A549 (cell line): ENCODE measurements at regions not wholly inside any gene's neighbourhood (a gene's known extent, or its start where the extent isn't known, plus 50 kb on each side); places are given as distances from the start of the nearest gene placed in this dataset.

Source experiments
- ATAC-seq, 2 experiments: fragments of 200-7000 bp in 1 of 2; fragments of >200 bp in 1 of 2; cut with Nextera tagmentation in 1 of 2; cut with Tn5 transposase in 1 of 2; 3 replicates each; pipeline versions ENCODE4 v1.8.0 to v1.9.1; 2018 to 2020; ENCODE audit warnings: mild to moderate bottlenecking in 1 of 2, moderate library complexity in 1 of 2
- CTCF ChIA-PET: fragments of 300-600 bp; sonication (Branson Sonifier 250); formaldehyde crosslinking; extraction: SDS; loops from one replicate; lab custom pipeline; 2021; ENCODE audit warnings: antibody characterized with exemption, inconsistent platforms; lab: Yijun Ruan, JAX
- POLR2A ChIA-PET: fragments of 350-600 bp; formaldehyde crosslinking; extraction: SDS; loops from one replicate; lab custom pipeline; 2021; ENCODE audit warnings: antibody characterized with exemption, inconsistent platforms; lab: Yijun Ruan, JAX
- DNase-seq, 2 experiments: peaks; one replicate each; pipeline versions ENCODE4 v3.0.0 to v3.0.0-alpha.2; 2011 to 2016; ENCODE audit warnings: low read depth in 1 of 2, low spot score in 1 of 2
- FAIRE-seq: peaks from 2 replicates; lab custom pipeline; 2011; peaks lifted over from hg19 to GRCh38; lab: Jason Lieb, UNC
- H3K27ac ChIP-seq, 2 experiments: fragments of >200 bp; sonication (Bioruptor Twin); formaldehyde crosslinking; 3 replicates each; pipeline ENCODE4 v1.5.1; 2016 to 2017
- H3K4me1 ChIP-seq: fragments of >200 bp; sonication (Bioruptor Twin); formaldehyde crosslinking; 3 replicates; pipeline ENCODE4 v1.6.1; 2016
- H3K4me2 ChIP-seq: fragments of >200 bp; sonication (Bioruptor Twin); formaldehyde crosslinking; 3 replicates; pipeline ENCODE4 v1.6.1; 2016
- H3K4me3 ChIP-seq: fragments of >200 bp; sonication (Bioruptor Twin); formaldehyde crosslinking; 3 replicates; pipeline ENCODE4 v1.5.1; 2016
- H3K9me3 ChIP-seq: fragments of >200 bp; sonication (Bioruptor Twin); formaldehyde crosslinking; 3 replicates; pipeline ENCODE4 v1.6.1; 2016
- BCL3 ChIP-seq: fragments of >200 bp; sonication (Bioruptor Twin); formaldehyde crosslinking; IDR thresholded peaks from 3 replicates; pipeline ENCODE4 v1.6.1; 2016
- BHLHE40 ChIP-seq: IDR thresholded peaks from 2 replicates; pipeline ENCODE4 v1.6.1; 2012; ENCODE audit warnings: low read depth, low read length, inconsistent platforms
- CHD2 ChIP-seq: fragments of 150-350 bp; IDR thresholded peaks from 2 replicates; pipeline ENCODE4 v1.6.1; 2014; ENCODE audit warnings: low read length; ENCODE audit not compliant: partially characterized antibody
- ESRRA ChIP-seq: fragments of 150-350 bp; IDR thresholded peaks from 2 replicates; pipeline ENCODE4 v1.6.1; 2014; ENCODE audit warnings: mild to moderate bottlenecking, low read length, borderline replicate concordance
- HEYL ChIP-seq: fragments of 250-450 bp; sonication (Bioruptor Pico); IDR thresholded peaks from 2 replicates; pipeline ENCODE4 v1.8.0; 2021; ENCODE audit warnings: mild to moderate bottlenecking, moderate library complexity
- HOXA7 ChIP-seq: fragments of 250-450 bp; sonication (Bioruptor Pico); IDR thresholded peaks from 2 replicates; pipeline ENCODE4 v1.5.0; 2020; ENCODE audit warnings: mild to moderate bottlenecking, moderate library complexity
- KDM1A ChIP-seq: fragments of 200-600 bp; sonication (generic); IDR thresholded peaks from 2 replicates; pipeline ENCODE4 v1.6.1; 2016; ENCODE audit warnings: low read depth, mild to moderate bottlenecking
- KDM5A ChIP-seq: fragments of 200-600 bp; sonication (generic); IDR thresholded peaks from 2 replicates; pipeline ENCODE4 v1.6.1; 2016; ENCODE audit warnings: antibody characterized with exemption, mild to moderate bottlenecking
- MAX ChIP-seq: IDR thresholded peaks from 2 replicates; pipeline ENCODE4 v1.6.1; 2012
- NPAS2 ChIP-seq: fragments of 250-450 bp; sonication (Bioruptor Pico); IDR thresholded peaks from 2 replicates; pipeline ENCODE4 v1.8.0; 2022; ENCODE audit warnings: mild to moderate bottlenecking, moderate library complexity, borderline replicate concordance
- POLR2A ChIP-seq: IDR thresholded peaks from 2 replicates; pipeline ENCODE4 v1.6.1; 2012; ENCODE audit warnings: mild to moderate bottlenecking, low read length
- POLR2AphosphoS2 ChIP-seq: conservative IDR thresholded peaks from 2 replicates; pipeline ENCODE4 v1.6.1; 2012; ENCODE audit warnings: low read length, improper control_type of control experiment, inconsistent platforms
- RAD21 ChIP-seq, 2 experiments: fragments of >200 bp in 1 of 2; sonication (Bioruptor Twin) in 1 of 2; formaldehyde crosslinking in 1 of 2; IDR thresholded peaks in 1 of 2; conservative IDR thresholded peaks in 1 of 2; 2 replicates in 1 of 2; 3 replicates in 1 of 2; pipeline ENCODE4 v1.6.1; 2012 to 2018; ENCODE audit warnings: inconsistent platforms in 1 of 2
- RFX5 ChIP-seq: fragments of 450-650 bp; IDR thresholded peaks from 2 replicates; pipeline ENCODE4 v1.7.1; 2014; ENCODE audit warnings: antibody characterized with exemption, mild to moderate bottlenecking, moderate library complexity
- RNF2 ChIP-seq: fragments of 200-600 bp; sonication (generic); IDR thresholded peaks from 2 replicates; pipeline ENCODE4 v1.6.1; 2016; ENCODE audit warnings: low read depth, mild to moderate bottlenecking, antibody characterized with exemption, moderate library complexity, borderline replicate concordance
- SMC3 ChIP-seq: fragments of >200 bp; sonication (Bioruptor Twin); formaldehyde crosslinking; IDR thresholded peaks from 3 replicates; pipeline ENCODE4 v1.6.1; 2018; ENCODE audit warnings: inconsistent platforms
- TFCP2L1 ChIP-seq: fragments of 250-450 bp; sonication (Bioruptor Pico); IDR thresholded peaks from 2 replicates; pipeline ENCODE4 v1.5.0; 2021; ENCODE audit warnings: mild to moderate bottlenecking
- TP53 ChIP-seq: fragments of 250-450 bp; sonication (Bioruptor Pico); IDR thresholded peaks from 2 replicates; pipeline ENCODE4 v1.5.0; 2021; ENCODE audit warnings: mild to moderate bottlenecking, moderate library complexity
- USF2 ChIP-seq: fragments of 450-650 bp; IDR thresholded peaks from 2 replicates; pipeline ENCODE4 v1.6.1; 2014; ENCODE audit warnings: antibody characterized with exemption
- ZNF302 ChIP-seq: fragments of 250-450 bp; sonication (Bioruptor Pico); IDR thresholded peaks from 2 replicates; pipeline ENCODE4 v1.9.0; 2021; ENCODE audit warnings: inconsistent platforms, mild to moderate bottlenecking, moderate library complexity
- ZSCAN20 ChIP-seq: fragments of 250-450 bp; sonication (Bioruptor Pico); IDR thresholded peaks from 2 replicates; pipeline ENCODE4 v1.8.0; 2022; ENCODE audit warnings: mild to moderate bottlenecking, moderate library complexity
- WGBS: methylation state at CpG from one replicate; pipeline ENCODE4 v1.1.6; 2017; ENCODE audit errors: missing lambda C conversion rate; 5-methylcytosine and 5-hydroxymethylcytosine counted together

- Histone ChIP-seq H3K4me1 (no peaks in the 10 kb centered on the region), H3K4me3 (no peak overlapping the region), H3K4me2 (no peak overlapping the region), H3K27ac (no peak overlapping the region), H3K9me3 (no peaks in the 10 kb centered on the region)
- 57% methylated on average over 4 of the region's 4 CpGs for WGBS
- no peak for FAIRE-seq
- no peak for DNase-seq
- TF ChIP-seq KDM1A (no peak), BHLHE40 (no peak), TP53 (no peak), ESRRA (no peak), HEYL (CRISPR knock-in tag) (no peak), RFX5 (no peak), TFCP2L1 (CRISPR knock-in tag) (no peak), MAX (no peak)
- ChIA-PET CTCF (interaction anchor here (1.2 kb wide), 1 partner anchor 78 kb away, joined by 3 read pairs; no protein-coding TSS in a partner anchor), POLR2A (no interaction called here)
- ATAC-seq, result no peak
These were observed 1187.1 kb upstream of the EPHA6 start for GRCh38 chr3:95627293-95627692.

GRCh38 chr3:95627697-95628096 is 1186.7 kb upstream of the EPHA6 start:
- H3K4me1 ChIP-seq, result no peaks in the 10 kb centered on the region
- POLR2A ChIA-PET, result no interaction called here
- no peak overlapping the region for H3K4me2 ChIP-seq
- no peaks in the 10 kb centered on the region for H3K9me3 ChIP-seq
- no peak overlapping the region for H3K27ac ChIP-seq
- CTCF ChIA-PET, result interaction anchor here (1.2 kb wide), 1 partner anchor 78 kb away, joined by 3 read pairs; no protein-coding TSS in a partner anchor
- WGBS, result 27% methylated on average over 2 of the region's 2 CpGs
- ATAC-seq (no peak), DNase-seq (no peak), FAIRE-seq (no peak)
- no peak overlapping the region for H3K4me3 ChIP-seq
- TF ChIP-seq USF2, result no peak
- TF ChIP-seq ESRRA, result no peak
- TF ChIP-seq RNF2, result no peak
- TF ChIP-seq CHD2, result no peak
- TF ChIP-seq SMC3, result no peak
- TF ChIP-seq RAD21 (conservative IDR thresholded peaks at IDR 0.05 in 1 of 2, IDR thresholded peaks at IDR 0.05 in 1 of 2), result no peak
- no peak for TF ChIP-seq KDM5A
- no peak for TF ChIP-seq ZSCAN20
- TF ChIP-seq ZNF302 (CRISPR knock-in tag), result no peak
- no peak for TF ChIP-seq HOXA7 (CRISPR knock-in tag)
- TF ChIP-seq RFX5, result no peak
- no peak for TF ChIP-seq KDM1A
- TF ChIP-seq TFCP2L1 (CRISPR knock-in tag), result no peak

GRCh38 chr3:95629802-95630201 is 1184.6 kb upstream of the EPHA6 start:
- no peak overlapping the region for H3K27ac ChIP-seq
- no peak for ATAC-seq
- TF ChIP-seq POLR2AphosphoS2, result no peak
- no peak for TF ChIP-seq POLR2A
- TF ChIP-seq HOXA7 (CRISPR knock-in tag), result no peak
- no peak for TF ChIP-seq HEYL (CRISPR knock-in tag)
- no peak for TF ChIP-seq NPAS2 (CRISPR knock-in tag)
- no peak for TF ChIP-seq BHLHE40
- TF ChIP-seq BCL3, result no peak
- no peak for TF ChIP-seq TFCP2L1 (CRISPR knock-in tag)

More at GRCh38 chr3:95629802-95630201, 1184.6 kb upstream of the EPHA6 start:
- DNase-seq (no peak), FAIRE-seq (no peak)
- Histone ChIP-seq H3K4me3 (no peak overlapping the region), H3K4me2 (no peak overlapping the region), H3K4me1 (no peaks in the 10 kb centered on the region), H3K9me3 (no peaks in the 10 kb centered on the region)
- 59% methylated on average over 1 of the region's 1 CpG for WGBS
- ChIA-PET POLR2A (no interaction called here), CTCF (interaction anchor here (2.0 kb wide), 1 partner anchor 13 kb away, joined by 4 read pairs; no protein-coding TSS in a partner anchor)
